ENCODE measurements at regions not wholly inside any gene's neighbourhood (a gene's known extent, or its start where the extent isn't known, plus 50 kb on each side); places are given as distances from the start of the nearest gene placed in this dataset.
"Not testable (repeated sequence)": the region's sequence is repeated elsewhere in the genome, so short reads cannot be mapped to it uniquely, and the experiment has no call there.

DNA sequence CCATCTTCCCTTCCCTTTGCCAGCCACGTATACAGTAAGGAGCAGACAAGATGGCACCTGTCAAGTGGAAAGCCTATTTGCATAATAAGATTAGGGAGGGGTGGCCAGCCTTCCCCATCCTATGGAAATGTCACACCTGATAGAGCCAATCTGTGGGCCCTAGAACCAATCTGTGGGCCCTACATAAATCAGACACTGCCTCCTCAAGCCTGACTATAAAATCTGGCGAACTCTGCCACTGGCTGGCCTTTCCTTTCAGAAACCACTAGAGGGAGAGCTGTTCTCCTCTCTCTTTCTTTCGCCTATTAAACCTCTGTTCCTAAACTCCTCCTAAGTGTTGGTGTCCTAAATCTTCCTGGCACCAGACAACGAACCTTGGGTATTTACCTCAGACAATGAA is 231.5 kb upstream of the KLHL1 start:
- DNase-seq (ENCODE audit: extremely low read depth in 1 of 2, low read depth in 1 of 2): no peak

DNA sequence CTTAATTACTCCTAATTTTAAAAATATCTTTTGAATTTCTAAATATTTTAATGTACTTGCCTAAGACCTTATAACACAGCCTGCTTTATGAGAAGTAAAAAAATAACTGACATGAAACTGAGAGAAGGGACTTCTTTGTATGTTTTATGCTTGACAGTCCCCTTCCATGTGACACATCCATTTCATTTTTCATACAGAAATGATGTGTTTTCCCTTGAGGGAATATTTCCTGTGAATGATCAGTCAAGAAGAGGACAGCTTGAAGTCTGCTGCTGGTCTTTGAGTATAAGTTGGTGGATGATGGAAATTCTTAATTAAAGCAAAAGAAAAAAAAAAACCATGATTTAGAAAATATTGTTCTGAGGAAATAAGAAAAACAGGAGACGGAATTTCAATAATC is 230.4 kb upstream of the KLHL1 start:
- DNase-seq (ENCODE audit: extremely low read depth in 1 of 2, low read depth in 1 of 2): no peak

DNA sequence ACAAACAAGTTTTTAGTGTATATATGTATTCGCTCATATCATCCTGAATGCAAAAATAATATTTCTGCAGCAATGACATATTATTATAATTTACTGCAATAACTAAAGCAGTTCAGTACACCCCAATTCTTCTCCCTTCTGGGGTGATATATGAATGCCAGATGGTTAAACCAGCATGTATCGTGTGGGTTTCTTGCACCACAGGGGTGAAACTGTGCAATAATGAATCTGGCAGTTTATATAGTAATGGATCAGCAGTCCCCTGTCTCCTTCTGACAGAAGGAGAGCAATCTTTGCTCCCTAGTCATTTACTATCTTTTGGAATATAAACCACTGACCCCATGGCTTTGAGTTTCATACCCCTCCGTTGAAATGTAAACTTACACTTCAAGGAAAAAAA is 228.6 kb upstream of the KLHL1 start:
- no peak for DNase-seq (ENCODE audit: extremely low read depth in 1 of 2, low read depth in 1 of 2)

DNA sequence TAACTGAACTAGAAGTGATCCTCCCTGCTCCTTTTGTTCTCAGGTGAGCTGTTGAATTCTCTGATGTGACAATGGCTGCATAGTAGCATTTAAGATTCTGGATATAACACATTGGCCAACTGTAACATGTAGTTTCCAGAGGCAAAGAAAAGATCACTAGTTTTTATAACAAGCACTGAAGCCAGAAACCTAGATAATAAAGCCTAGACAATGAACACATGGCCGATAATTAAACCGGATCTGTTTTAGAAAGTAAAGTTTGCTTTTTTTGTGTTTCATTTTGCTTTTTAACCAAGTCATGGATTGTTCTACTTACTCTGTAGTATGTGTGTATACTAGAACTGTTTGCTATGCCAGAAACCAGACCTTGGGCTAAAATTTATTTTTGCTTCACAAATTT is 225.5 kb upstream of the KLHL1 start:
- DNase-seq (ENCODE audit: extremely low read depth in 1 of 2, low read depth in 1 of 2): no peak

DNA sequence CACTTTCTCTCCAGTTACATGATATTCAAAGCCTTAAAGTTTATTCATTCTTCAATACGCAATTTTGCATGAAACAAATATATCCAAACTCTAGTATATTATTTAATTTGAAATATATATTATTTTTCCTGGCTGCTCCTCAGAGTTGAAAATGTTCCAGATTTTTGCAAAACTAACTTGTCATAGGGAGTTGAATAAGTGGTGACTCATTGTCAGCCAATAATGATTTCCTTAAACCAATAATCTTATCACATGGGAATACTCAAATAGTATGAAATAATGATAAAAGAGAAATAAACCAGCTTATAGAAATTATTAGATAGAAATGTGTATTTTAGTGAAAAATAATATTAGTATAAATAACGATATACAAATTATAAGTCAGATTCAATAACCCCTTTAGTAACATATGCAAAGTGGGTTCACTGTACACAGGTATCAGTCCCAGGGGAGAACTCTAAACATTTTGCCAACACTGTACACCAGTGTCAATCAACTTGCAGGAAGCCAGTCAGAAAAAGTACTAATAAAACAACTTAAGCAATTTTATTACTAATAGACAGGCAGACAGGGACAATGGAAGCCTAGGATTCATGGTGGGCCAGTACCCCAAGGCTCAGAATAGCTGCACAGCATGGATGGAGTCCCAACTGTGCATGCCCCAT is 222.6 kb upstream of the KLHL1 start:
- DNase-seq (ENCODE audit: extremely low read depth in 1 of 2, low read depth in 1 of 2): no peak

DNA sequence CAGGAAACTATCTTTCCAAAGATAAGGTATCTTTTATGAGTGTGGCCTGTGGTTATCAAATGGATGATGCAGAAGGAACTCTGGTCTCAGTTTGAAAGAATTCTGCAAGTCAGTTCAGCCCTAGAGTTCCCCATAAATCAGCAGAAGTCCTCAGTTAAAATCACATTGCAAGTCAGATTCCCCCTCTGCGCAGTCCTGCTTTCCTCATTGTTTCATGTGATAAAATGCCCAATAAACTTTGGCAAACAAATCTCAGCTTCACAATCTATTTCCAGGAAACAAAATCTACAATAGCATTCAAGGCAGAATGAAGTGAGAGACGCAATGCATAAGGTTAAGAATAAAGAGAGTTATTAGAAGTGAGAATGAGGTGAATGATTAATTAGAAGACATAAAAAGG is 216.3 kb upstream of the KLHL1 start:
- DNase-seq (ENCODE audit: extremely low read depth in 1 of 2, low read depth in 1 of 2): no peak

DNA sequence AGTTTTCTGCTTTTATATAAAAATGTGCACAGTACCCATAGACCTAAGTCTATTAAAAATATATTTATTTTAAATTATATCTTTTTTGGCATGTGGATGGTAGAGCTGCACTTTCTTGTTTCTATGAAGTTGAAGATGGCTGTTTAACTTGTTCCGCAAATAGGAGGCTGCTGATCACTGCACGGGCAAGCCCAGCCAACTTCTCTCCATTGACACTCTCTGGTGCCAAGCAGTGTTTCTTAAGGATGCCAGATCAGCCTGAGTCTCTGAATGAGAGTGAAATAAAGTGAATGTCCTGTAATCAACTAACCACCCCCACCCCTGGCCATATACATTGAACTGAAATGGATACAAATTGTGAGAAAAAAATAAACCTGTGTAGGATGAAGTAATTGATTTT is 202.9 kb upstream of the KLHL1 start:
- DNase-seq (ENCODE audit: extremely low read depth in 1 of 2, low read depth in 1 of 2): no peak

DNA sequence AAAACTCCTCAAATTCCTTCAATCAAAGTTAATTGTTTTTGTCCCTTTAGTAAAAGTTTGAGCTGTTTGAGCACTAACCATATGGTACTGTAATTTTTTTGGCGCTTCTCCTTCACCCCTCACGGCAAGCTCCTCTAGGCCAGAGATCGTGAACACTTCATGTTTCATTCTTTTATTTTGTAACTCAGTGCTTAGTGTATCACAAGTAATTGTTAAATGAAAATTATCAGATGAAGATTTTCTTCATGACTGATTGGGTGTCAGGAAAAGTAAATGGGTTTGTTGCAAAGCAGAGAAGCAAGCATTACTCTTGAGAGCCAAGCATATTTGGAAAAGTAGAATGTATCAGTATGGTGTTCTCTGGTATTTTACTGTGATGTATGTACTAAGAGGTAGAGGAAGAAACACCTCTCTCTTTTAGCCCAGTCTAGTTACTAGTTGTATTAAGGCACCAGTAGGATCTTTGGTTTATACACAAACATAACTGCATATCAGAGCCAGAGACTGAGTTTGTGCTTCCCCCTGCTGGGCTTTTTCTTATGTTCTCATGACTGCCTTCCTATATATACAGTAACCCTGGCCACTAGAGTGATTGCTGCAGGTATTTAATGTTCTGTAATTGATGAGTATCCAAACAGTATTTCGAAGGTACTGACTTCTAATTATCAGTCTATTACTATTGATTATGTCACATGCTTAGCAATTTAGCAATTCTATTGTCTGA is 202.3 kb upstream of the KLHL1 start:
- DNase-seq (ENCODE audit: extremely low read depth in 1 of 2, low read depth in 1 of 2): no peak

DNA sequence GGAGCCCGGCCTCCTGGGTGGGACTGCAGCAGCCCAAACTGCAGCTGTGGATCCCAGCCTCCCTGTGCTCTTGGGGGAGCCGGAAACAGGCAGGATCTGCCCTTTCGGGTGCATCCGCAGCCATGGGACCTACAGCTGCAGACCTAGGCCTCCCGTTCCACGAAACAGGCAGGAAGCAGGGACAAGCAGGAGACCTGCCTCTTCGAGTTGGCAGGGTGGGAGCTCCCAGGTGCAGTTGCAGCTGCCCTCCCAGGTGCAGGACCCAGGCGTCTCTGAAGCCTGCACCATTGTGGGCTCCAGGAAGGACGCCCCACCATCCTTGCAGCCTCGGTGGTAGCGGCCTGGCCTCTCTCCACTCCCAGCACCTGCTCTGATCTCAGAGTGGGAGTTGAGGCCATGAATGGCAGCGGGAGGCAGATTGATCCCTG is 189.0 kb upstream of the KLHL1 start:
- DNase-seq (ENCODE audit: extremely low read depth in 1 of 2, low read depth in 1 of 2): no peak

DNA sequence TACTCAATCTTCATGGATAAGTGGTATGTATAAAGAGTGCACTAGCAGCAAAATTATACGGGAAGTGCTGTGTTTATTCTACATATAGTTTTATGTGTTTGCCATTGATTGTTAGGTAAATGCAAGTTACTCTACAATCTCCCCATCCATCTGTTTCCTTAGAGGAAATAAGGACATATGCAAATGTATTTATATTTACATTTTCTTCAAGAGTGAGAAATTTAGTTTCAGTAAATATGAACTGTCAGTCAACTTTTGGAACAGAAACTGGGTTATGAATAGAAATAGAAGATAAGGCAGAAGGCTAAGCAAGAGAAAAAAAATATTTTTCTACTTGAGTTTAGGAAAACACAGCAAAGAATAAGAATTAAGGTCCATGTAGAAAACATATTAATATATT is 176.1 kb upstream of the KLHL1 start:
- no peak for DNase-seq (ENCODE audit: extremely low read depth in 1 of 2, low read depth in 1 of 2)

DNA sequence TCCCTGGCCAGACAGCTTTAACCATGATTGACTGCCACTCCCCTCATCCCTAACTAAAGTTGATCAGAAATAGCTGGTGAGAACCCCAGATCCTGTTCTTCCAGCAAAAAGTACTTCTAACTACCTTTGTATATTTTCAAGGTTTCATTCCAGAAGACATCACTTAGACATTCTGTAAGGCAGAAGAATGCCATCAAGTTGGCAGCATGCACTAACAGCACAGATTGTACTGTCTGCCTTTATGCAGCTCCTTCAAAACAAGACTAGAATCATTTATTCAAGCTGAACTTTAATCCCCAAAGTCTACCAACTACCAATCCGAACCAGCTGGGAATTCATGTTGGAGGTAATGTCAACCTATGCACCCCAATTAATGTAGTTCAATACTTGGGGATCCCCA is 167.6 kb upstream of the KLHL1 start:
- DNase-seq (ENCODE audit: extremely low read depth in 1 of 2, low read depth in 1 of 2): no peak

DNA sequence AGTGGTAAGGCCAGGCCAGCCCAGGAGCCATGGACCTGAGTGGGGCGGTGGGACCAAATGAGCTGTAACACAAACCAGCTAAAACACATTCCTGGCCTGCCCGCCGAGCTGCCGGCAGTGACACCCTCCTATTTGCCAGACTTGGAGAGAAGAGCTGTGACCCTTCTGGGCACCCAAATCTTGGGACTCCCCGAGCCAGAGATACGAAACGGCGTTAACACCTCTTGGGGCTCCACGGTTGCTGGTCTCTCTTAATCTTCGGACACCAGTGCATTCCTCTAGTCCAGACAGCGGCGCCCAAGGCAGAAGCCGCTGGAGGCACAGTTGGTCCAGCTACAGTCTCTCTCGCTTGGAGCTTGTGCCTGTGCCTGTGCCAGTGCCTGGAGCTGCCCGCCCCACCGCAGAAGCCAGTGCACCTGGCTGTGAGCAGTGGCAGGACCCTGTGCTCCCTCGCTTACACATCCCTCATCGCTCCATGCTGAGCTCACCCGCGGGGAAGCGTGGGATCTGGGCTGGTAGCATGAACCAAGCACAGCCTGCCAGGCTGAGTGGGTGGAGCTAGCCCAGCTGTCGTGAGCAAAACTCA is 147.2 kb upstream of the KLHL1 start:
- DNase-seq (ENCODE audit: extremely low read depth in 1 of 2, low read depth in 1 of 2): no peak

DNA sequence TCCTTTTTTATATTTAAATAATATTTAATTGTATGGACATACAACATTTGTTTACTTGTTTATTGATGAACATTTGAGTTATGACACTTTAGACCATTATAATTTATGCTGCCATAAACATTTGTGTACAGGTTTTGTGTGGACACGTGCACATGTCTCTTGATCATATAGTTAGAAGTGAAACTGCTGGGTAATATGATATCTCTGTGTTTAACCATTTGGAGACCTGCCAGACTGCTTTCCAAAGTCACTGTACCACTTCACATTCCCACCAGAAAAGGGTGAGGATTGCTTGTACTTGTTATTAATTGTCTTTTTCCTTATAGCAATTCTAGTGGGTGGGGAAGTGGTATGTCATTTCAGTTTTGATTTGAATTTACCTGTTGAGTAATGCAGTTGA is 145.6 kb upstream of the KLHL1 start:
- DNase-seq (ENCODE audit: extremely low read depth in 1 of 2, low read depth in 1 of 2): no peak

DNA sequence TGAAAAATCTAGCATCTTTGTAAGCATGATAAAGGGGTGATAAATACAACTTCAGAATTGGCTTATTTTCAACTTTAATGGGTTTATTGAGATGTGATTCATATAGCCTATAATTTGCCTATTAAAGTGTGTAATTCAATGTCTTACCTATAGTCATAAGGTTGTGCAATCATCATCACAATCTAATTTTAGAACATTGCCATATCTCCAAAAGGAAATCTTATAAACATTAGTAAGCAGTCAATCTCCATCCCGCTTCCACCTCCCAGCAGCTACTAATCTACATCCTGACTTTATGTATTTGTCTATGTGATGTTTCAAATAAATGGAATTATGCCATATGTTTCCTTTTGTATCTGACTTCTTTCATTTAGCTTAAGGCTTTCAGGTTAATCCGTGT is 145.2 kb upstream of the KLHL1 start:
- DNase-seq (ENCODE audit: extremely low read depth in 1 of 2, low read depth in 1 of 2): no peak

DNA sequence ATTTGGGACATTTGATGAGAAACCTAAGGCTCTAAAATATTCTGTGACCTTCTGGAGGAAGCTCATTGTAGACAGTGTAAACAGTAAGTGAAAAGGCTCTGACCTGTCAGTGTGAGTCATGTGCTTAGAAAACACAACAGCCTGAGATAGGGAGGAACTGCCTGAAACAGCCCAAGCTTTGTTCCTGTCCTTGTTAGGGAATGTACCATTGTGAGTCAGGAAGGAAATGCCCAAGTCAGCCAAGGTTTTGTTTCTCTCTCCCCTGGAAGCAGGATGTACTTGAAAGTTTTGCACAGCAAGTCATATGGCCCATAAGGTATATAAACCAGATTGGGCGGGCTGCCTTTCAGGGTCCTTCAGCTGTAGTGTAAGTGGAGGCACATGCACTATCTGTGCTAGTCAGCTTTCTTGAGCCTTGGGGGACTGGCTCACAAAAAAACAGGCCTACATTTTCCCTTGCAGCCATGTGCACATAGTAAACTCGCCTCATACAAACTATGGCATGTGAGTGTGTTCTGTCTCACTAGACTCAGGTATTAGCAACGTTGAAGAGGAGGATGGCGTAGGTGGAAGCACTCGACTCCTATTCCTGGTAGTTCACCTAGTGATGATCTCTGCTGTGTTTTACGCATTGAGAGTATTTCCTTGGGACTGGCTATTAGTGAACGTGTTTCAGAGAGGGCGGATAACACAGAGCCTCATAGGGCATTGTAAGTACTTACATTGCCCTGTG is 141.2 kb upstream of the KLHL1 start:
- DNase-seq (ENCODE audit: extremely low read depth in 1 of 2, low read depth in 1 of 2): no peak

DNA sequence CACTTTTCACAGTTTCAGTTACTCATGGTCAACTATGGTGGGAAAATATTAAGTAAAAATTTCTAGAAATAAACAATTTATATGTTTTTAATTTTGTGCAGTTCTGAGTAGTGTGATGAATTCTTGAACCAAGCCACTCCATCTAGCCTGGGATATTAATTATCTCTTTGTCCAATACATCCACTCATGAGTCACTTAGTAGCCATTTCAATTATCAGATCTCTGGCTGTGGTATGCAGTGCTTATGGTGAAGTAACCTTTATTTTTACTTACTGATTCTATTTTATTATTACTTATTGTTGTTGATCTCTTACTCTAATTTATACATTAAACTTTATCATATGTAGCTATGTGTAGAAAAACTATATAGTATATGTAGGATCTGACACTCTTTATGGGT is 128.9 kb upstream of the KLHL1 start:
- no peak for DNase-seq (ENCODE audit: extremely low read depth in 1 of 2, low read depth in 1 of 2)

DNA sequence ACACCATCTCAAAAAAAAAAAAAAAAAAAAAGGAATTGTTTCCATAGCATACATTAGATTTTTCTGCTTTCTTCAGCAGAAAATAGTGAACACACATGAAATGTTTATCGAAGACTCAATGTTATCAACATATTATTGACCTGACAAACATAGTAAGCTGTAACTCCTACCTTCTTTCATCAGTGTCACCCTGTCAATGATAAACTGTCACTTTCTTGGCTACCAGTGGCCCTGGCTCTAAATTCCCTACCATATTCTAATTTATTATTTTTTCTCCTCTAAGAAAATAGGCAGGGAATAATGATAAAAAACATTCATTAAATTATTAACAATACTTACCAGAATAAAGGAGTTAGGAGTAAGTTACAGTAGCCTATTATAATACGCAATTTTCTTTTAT is 127.3 kb upstream of the KLHL1 start:
- no peak for DNase-seq (ENCODE audit: extremely low read depth in 1 of 2, low read depth in 1 of 2)

DNA sequence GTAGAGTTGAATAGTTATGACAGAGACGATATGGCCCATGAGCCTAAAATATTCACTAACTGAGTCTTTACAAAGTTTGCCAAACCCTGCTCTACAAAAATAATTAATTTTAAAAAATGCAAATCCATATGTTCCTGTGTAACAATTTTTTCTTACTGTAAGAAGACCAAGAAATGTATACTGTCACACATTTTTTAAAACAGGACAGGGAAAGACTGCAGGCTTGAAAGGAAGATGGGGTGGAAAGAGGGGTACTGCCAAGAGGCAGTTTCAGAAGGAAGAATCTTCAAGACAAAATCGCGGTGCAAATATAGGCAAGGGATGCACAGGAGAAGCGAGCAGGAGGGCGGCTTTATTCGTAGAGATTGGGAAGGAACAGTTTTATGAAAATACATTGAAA is 115.7 kb upstream of the KLHL1 start:
- DNase-seq (ENCODE audit: extremely low read depth in 1 of 2, low read depth in 1 of 2): no peak

DNA sequence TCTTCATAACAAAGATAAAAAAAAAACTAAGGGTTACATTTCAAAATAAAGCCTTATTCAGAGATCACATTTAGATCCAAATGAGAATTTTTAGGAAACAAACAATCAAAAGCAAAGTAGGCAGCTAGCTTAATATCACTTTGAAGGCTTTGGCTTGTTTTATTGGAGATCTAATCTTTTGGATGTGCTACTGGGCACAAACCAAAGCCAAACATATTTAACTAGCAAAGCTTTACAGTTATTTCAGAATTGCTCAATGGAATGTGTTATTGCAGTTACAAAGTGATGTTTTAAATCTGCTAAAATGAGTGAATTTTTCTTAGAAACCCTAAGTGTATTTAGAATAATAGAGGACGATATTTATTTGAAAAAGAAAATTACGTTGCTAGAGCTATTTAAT is 114.7 kb upstream of the KLHL1 start:
- DNase-seq (ENCODE audit: extremely low read depth in 1 of 2, low read depth in 1 of 2): no peak

DNA sequence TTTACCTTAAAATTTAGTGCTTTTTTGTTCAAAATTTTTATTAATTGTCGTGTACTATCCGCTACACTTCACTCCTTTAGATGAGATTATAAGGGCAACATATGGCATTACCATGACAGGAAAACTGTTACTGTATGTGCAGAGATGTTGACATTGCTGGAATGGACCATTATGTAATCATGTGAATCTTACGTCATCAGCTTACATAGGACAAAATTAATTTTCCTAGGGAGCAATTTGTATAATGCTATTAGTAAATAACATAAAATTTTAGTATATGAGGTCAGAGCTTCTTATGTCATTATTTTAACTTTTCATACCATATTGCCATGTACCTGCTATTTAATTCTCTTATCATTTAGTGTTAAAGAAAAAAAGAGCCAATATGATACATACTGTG is 110.4 kb upstream of the KLHL1 start:
- no peak for DNase-seq (ENCODE audit: extremely low read depth in 1 of 2, low read depth in 1 of 2)

DNA sequence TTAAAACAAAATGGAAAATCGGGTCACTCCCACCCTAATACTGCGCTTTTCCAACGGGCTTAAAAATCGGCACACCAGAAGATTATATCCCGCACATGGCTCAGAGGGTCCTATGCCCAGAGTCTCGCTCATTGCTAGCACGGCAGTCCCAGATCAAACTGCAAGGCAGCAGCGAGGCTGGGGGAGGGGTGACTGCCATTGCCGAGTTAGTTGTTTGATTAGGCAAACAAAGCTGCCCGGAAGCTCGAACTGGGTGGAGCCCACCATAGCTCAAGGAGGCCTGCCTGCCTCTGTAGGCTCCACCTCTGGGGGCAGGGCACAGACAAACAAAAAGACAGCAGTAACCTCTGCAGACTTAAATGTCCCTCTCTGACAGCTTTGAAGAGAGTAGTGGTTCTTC is 100.7 kb upstream of the KLHL1 start:
- not testable (repeated sequence) for DNase-seq (ENCODE audit: extremely low read depth in 1 of 2, low read depth in 1 of 2)

DNA sequence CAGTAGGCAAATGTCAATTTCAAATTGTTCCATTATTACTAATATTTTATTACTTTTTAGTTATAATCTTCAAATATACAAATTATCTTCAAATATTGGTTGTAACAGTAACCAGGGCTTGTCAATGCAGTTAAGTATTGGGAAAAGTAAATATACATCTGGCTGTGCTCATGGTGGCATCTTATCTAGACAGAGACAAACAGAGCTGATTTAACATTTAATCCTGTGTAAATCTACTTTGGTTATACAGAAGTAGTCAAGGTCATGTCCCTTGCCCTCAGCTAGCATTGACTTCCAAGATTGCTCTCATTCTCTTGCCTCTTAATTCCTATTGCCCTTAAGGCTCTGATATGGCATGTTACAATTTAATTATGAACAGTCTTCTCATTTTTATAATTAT is 98.4 kb upstream of the KLHL1 start:
- no peak for DNase-seq (ENCODE audit: extremely low read depth in 1 of 2, low read depth in 1 of 2)

All from stimulated activated CD8-positive, alpha-beta memory T cell treated with anti-CD3 and anti-CD28 coated beads, Interleukin-7, amount 100 ng/mL, for 48 hours (primary cell).